Caco-2 (cell line): ENCODE measurements at regions not wholly inside any gene's neighbourhood (a gene's known extent, or its start where the extent isn't known, plus 50 kb on each side); places are given as distances from the start of the nearest gene placed in this dataset.

ENCODE experiments used
- BruUV-seq: library from RNA; stranded (reverse); fragments of 400-500 nt; replicated peaks from 2 replicates; lab custom pipeline; 2021; lab: Mats Ljungman, UMichigan
- CTCF ChIA-PET: fragments of 300-600 bp; sonication (Branson Sonifier 250); formaldehyde crosslinking; loops from one replicate; lab custom pipeline; 2022; ENCODE audit warnings: antibody characterized with exemption; lab: Charles Lee
- POLR2A ChIA-PET: fragments of 300-600 bp; sonication (Branson Sonifier 250); formaldehyde crosslinking; loops from one replicate; lab custom pipeline; 2022; ENCODE audit warnings: antibody characterized with exemption; lab: Charles Lee
- DNase-seq, 2 experiments: peaks; one replicate each; pipeline versions ENCODE4 v3.0.0 to v3.0.0-alpha.2; 2020 to 2022
- H3K27me3 ChIP-seq: replicated peaks from 2 replicates; pipeline ENCODE4 v1.6.0; 2011; ENCODE audit warnings: low read length; ENCODE audit not compliant: control insufficient read depth, insufficient read depth
- H3K36me3 ChIP-seq: 2 replicates; pipeline ENCODE4 v1.5.1; 2011; ENCODE audit warnings: low read length; ENCODE audit not compliant: control insufficient read depth, insufficient read depth
- H3K4me1 ChIP-seq: fragments of 250-450 bp; sonication (Bioruptor Pico); 2 replicates; pipeline ENCODE4 v1.5.1; 2020; ENCODE audit warnings: mild to moderate bottlenecking
- H3K4me3 ChIP-seq: 2 replicates; pipeline ENCODE4 v1.5.1; 2011; ENCODE audit warnings: low read depth, mild to moderate bottlenecking, control low read depth, low read length
- H3K9me3 ChIP-seq: fragments of 250-450 bp; sonication (Bioruptor Pico); 2 replicates; pipeline ENCODE4 v1.5.1; 2020; ENCODE audit warnings: mild to moderate bottlenecking, moderate library complexity
- H3K27ac Mint-ChIP-seq: one replicate; pipeline ENCODE4 v1.8.0; 2022; ENCODE audit warnings: mixed read lengths; ENCODE audit not compliant: unreplicated experiment
- H3K27me3 Mint-ChIP-seq: one replicate; pipeline ENCODE4 v1.8.0; 2022; ENCODE audit warnings: mixed read lengths; ENCODE audit not compliant: insufficient read depth, unreplicated experiment
- H3K36me3 Mint-ChIP-seq: one replicate; pipeline ENCODE4 v1.8.0; 2022; ENCODE audit warnings: mild to moderate bottlenecking, mixed read lengths; ENCODE audit not compliant: insufficient read depth, unreplicated experiment
- H3K4me1 Mint-ChIP-seq: one replicate; pipeline ENCODE4 v1.8.0; 2022; ENCODE audit warnings: low read depth, mixed read lengths; ENCODE audit not compliant: unreplicated experiment
- H3K4me3 Mint-ChIP-seq: one replicate; pipeline ENCODE4 v1.8.0; 2022; ENCODE audit warnings: mild to moderate bottlenecking, moderate library complexity, mixed read lengths; ENCODE audit not compliant: unreplicated experiment
- H3K9me3 Mint-ChIP-seq: one replicate; pipeline ENCODE4 v1.8.0; 2022; ENCODE audit warnings: mixed read lengths; ENCODE audit not compliant: unreplicated experiment
- CTCF ChIP-seq, 2 experiments: fragments of 200-600 bp in 1 of 2; IDR thresholded peaks; 1 replicate in 1 of 2; 2 replicates in 1 of 2; pipeline versions ENCODE4 v1.5.1 to v1.8.0; 2011 to 2022; ENCODE audit warnings: antibody characterized with exemption in 1 of 2, control low read depth in 1 of 2, inconsistent platforms in 1 of 2, low read depth in 1 of 2, low read length in 1 of 2, mild to moderate bottlenecking in 1 of 2, moderate library complexity in 1 of 2; ENCODE audit not compliant: insufficient read depth in 1 of 2, severe bottlenecking in 1 of 2, unreplicated experiment in 1 of 2
- intact Hi-C: fragments of 100-400 bp; cut with micrococcal nuclease; formaldehyde crosslinking; loops from one replicate; pipeline ENCODE4 v1.10.0; 2022; ENCODE audit not compliant: unreplicated experiment

DNA sequence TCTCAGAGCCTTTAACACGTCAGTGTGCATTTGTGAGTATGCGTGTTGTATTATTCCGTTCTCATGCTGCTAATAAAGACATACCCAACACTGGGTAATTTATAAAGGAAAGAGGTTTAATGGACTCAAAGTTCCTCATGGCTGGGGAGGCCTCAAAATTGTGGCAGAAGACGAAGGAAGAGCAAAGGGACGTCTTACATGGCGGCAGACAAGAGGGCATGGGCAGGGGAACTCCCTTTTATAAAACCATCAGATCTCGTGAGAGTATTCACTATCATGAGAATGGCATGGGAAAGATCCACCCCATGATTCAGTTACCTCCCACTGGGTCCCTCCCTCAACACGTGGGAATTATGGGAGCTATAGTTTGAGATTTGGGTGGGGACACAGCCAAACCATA lies 285.0 kb downstream of the PBX3 start:
- Histone ChIP-seq H3K36me3 (no peaks in the 10 kb centered on the region), H3K27me3 (no peaks in the 10 kb centered on the region), H3K9me3 (no peaks in the 10 kb centered on the region), H3K4me1 (no peaks in the 10 kb centered on the region), H3K4me3 (no peak overlapping the region)
- ChIA-PET POLR2A (no interaction called here), CTCF (no interaction called here)
- no peaks in the 10 kb centered on the region for H3K27me3 Mint-ChIP-seq
- no peak for DNase-seq
- no peaks in the 10 kb centered on the region for H3K4me1 Mint-ChIP-seq
- no peak overlapping the region for H3K27ac Mint-ChIP-seq
- no peak overlapping the region for H3K4me3 Mint-ChIP-seq
- BruUV-seq = no TSS peak
- H3K36me3 Mint-ChIP-seq = no peaks in the 10 kb centered on the region
- H3K9me3 Mint-ChIP-seq = no peaks in the 10 kb centered on the region
- TF ChIP-seq CTCF (IDR thresholded peaks at IDR 0.05; ENCODE audit: insufficient read depth in 1 of 2, low read depth in 1 of 2, low read length in 1 of 2, severe bottlenecking in 1 of 2, unreplicated experiment in 1 of 2) = no peak
- intact Hi-C loops = no loop called here

DNA sequence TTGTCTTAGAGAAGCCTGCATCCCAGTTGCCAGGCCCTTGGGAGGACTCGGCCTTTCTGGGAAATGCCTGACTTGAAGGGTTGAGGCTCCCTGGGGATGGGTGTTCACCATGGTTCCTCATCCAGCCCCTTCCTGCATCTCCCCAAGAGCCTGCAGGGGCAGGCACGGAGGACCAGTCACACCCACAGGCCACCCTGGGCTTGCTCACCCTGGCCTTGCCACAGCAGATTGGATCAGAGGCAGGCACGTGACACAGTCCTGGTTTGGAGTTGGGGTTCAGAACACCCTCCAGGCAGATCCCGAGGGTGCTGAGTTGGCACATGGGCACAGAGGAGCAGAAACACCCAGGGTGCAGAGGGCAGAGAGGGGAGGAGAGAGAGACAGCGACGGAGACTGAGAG lies 286.1 kb downstream of the PBX3 start:
- H3K4me3 ChIP-seq = no peak overlapping the region
- Mint-ChIP-seq H3K27me3 (no peaks in the 10 kb centered on the region), H3K36me3 (no peaks in the 10 kb centered on the region), H3K4me1 (no peaks in the 10 kb centered on the region), H3K9me3 (no peaks in the 10 kb centered on the region), H3K27ac (no peak overlapping the region), H3K4me3 (no peak overlapping the region)
- no peaks in the 10 kb centered on the region for H3K9me3 ChIP-seq
- no peaks in the 10 kb centered on the region for H3K36me3 ChIP-seq
- no peaks in the 10 kb centered on the region for H3K4me1 ChIP-seq
- TF ChIP-seq CTCF (IDR thresholded peaks at IDR 0.05; ENCODE audit: insufficient read depth in 1 of 2, low read depth in 1 of 2, low read length in 1 of 2, severe bottlenecking in 1 of 2, unreplicated experiment in 1 of 2) = no peak
- BruUV-seq = no TSS peak
- POLR2A ChIA-PET = no interaction called here
- no peak for DNase-seq
- intact Hi-C loops = no loop called here
- H3K27me3 ChIP-seq = no peaks in the 10 kb centered on the region
- CTCF ChIA-PET = no interaction called here

DNA sequence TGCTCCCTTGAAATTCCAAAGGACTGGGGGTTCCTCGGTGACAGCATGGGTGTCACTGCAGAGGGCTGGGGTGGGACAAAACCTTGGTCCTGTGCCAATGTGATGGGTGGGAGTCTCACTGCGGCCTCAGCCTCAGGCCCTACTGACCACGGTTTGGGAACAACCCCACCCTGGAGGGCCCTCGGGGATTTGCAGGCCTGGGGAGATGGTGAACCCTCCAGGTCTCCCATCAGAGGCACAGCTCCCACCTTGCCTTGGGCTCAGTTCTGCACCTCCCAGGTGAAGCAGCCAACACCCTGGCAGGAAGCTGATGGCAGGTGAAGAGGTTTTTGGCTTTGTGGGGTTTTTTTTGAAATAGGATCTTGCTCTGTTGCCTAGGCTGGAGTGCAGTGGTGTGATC lies 286.8 kb downstream of the PBX3 start:
- Histone ChIP-seq H3K4me3 (no peak overlapping the region), H3K36me3 (no peaks in the 10 kb centered on the region), H3K27me3 (no peaks in the 10 kb centered on the region), H3K9me3 (no peaks in the 10 kb centered on the region), H3K4me1 (no peaks in the 10 kb centered on the region)
- no peak overlapping the region for H3K27ac Mint-ChIP-seq
- no peak for DNase-seq
- intact Hi-C loops = no loop called here
- no peaks in the 10 kb centered on the region for H3K36me3 Mint-ChIP-seq
- POLR2A ChIA-PET = no interaction called here
- CTCF ChIA-PET = no interaction called here
- no TSS peak for BruUV-seq
- TF ChIP-seq CTCF (IDR thresholded peaks at IDR 0.05; ENCODE audit: insufficient read depth in 1 of 2, low read depth in 1 of 2, low read length in 1 of 2, severe bottlenecking in 1 of 2, unreplicated experiment in 1 of 2) = no peak
- no peaks in the 10 kb centered on the region for H3K27me3 Mint-ChIP-seq
- no peaks in the 10 kb centered on the region for H3K4me1 Mint-ChIP-seq
- H3K4me3 Mint-ChIP-seq = no peak overlapping the region
- H3K9me3 Mint-ChIP-seq = no peaks in the 10 kb centered on the region
